Osteoblast (primary cell): ENCODE measurements at regions not wholly inside any gene's neighbourhood (a gene's known extent, or its start where the extent isn't known, plus 50 kb on each side); places are given as distances from the start of the nearest gene placed in this dataset.

ENCODE experiments used
- DNase-seq: peaks from one replicate; pipeline ENCODE4 v3.0.0; 2011; ENCODE audit warnings: low spot score, mixed read lengths; ENCODE audit not compliant: insufficient read length; ENCODE audit errors: missing footprints
- H2AFZ ChIP-seq: 2 replicates; pipeline ENCODE4 v1.6.0; 2011; ENCODE audit warnings: mild to moderate bottlenecking, low read length
- H3K27ac ChIP-seq: 2 replicates; pipeline ENCODE4 v1.5.1; 2011; ENCODE audit warnings: mild to moderate bottlenecking, low read depth, low read length, moderate library complexity
- H3K27me3 ChIP-seq: 2 replicates; pipeline ENCODE4 v1.6.0; 2012; ENCODE audit warnings: mild to moderate bottlenecking, control low read depth, inconsistent platforms, low read length, moderate library complexity; ENCODE audit not compliant: insufficient read depth
- H3K36me3 ChIP-seq: 2 replicates; pipeline ENCODE4 v1.5.1; 2011; ENCODE audit warnings: mild to moderate bottlenecking, low read length, control low read depth, moderate library complexity; ENCODE audit not compliant: insufficient read depth
- H3K4me1 ChIP-seq: 2 replicates; pipeline ENCODE4 v1.5.1; 2011; ENCODE audit warnings: mild to moderate bottlenecking, low read length, control low read depth, moderate library complexity; ENCODE audit not compliant: insufficient read depth
- H3K4me2 ChIP-seq: 2 replicates; pipeline ENCODE4 v1.6.0; 2011; ENCODE audit warnings: mild to moderate bottlenecking, low read length; ENCODE audit not compliant: insufficient read depth
- H3K4me3 ChIP-seq: fragments of 200-600 bp; sonication (generic); 3 replicates; pipeline ENCODE4 v1.5.1; 2012; ENCODE audit warnings: mild to moderate bottlenecking, low read length, inconsistent platforms; ENCODE audit not compliant: insufficient read depth
- H3K79me2 ChIP-seq: 2 replicates; pipeline ENCODE4 v1.6.0; 2012; ENCODE audit warnings: mild to moderate bottlenecking, low read length, control low read depth, inconsistent platforms; ENCODE audit not compliant: insufficient read depth
- H3K9me3 ChIP-seq: 2 replicates; pipeline ENCODE4 v1.5.1; 2011; ENCODE audit warnings: low read depth, low read length, control low read depth
- H4K20me1 ChIP-seq: 2 replicates; pipeline ENCODE4 v1.6.0; 2012; ENCODE audit warnings: mild to moderate bottlenecking, low read length, control low read depth; ENCODE audit not compliant: insufficient read depth
- CTCF ChIP-seq: IDR thresholded peaks from 2 replicates; pipeline ENCODE4 v1.5.1; 2011; ENCODE audit warnings: mild to moderate bottlenecking, low read depth, low read length, moderate library complexity; ENCODE audit errors: extremely low read depth

- Histone ChIP-seq H3K36me3 (no peaks in the 10 kb centered on the region), H3K27me3 (no peaks in the 10 kb centered on the region), H3K9me3 (no peaks in the 10 kb centered on the region), H3K27ac (no peak overlapping the region), H3K4me2 (no peak overlapping the region), H4K20me1 (no peaks in the 10 kb centered on the region), H3K4me1 (no peaks in the 10 kb centered on the region), H2AFZ (no peak overlapping the region), H3K79me2 (no peaks in the 10 kb centered on the region), H3K4me3 (no peak overlapping the region)
- TF ChIP-seq CTCF: no peak
- DNase-seq: no peak
Measured at GRCh38 chr12:60704171-60704914, 1108.5 kb downstream of the SLC16A7 start.

- no peaks in the 10 kb centered on the region for H3K4me1 ChIP-seq
- H3K36me3 ChIP-seq: no peaks in the 10 kb centered on the region
- no peak overlapping the region for H2AFZ ChIP-seq
- H3K79me2 ChIP-seq: no peaks in the 10 kb centered on the region
- no peak overlapping the region for H3K4me2 ChIP-seq
- DNase-seq: peak; percentile 17
- H4K20me1 ChIP-seq: no peaks in the 10 kb centered on the region
- H3K4me3 ChIP-seq: no peak overlapping the region
- no peak for TF ChIP-seq CTCF
- H3K27ac ChIP-seq: no peak overlapping the region
- H3K9me3 ChIP-seq: no peaks in the 10 kb centered on the region
- no peaks in the 10 kb centered on the region for H3K27me3 ChIP-seq
Measured at GRCh38 chr12:60710246-60710645, 1114.4 kb downstream of the SLC16A7 start.

GRCh38 chr12:60714141-60714900 is 1118.5 kb downstream of the SLC16A7 start:
- Histone ChIP-seq H3K27me3 (no peaks in the 10 kb centered on the region), H3K4me3 (no peak overlapping the region), H3K27ac (no peak overlapping the region), H3K36me3 (no peaks in the 10 kb centered on the region), H4K20me1 (no peaks in the 10 kb centered on the region), H3K4me2 (no peak overlapping the region), H3K79me2 (no peaks in the 10 kb centered on the region), H3K9me3 (no peaks in the 10 kb centered on the region), H3K4me1 (no peaks in the 10 kb centered on the region), H2AFZ (no peak overlapping the region)
- TF ChIP-seq CTCF: no peak
- DNase-seq: no peak

GRCh38 chr12:60724475-60724874 is 1128.6 kb downstream of the SLC16A7 start:
- Histone ChIP-seq H3K27ac (no peak overlapping the region), H3K4me2 (no peak overlapping the region), H3K4me1 (no peaks in the 10 kb centered on the region), H3K27me3 (no peaks in the 10 kb centered on the region), H2AFZ (no peak overlapping the region), H3K79me2 (no peaks in the 10 kb centered on the region), H3K9me3 (no peaks in the 10 kb centered on the region), H4K20me1 (no peaks in the 10 kb centered on the region), H3K4me3 (no peak overlapping the region), H3K36me3 (no peaks in the 10 kb centered on the region)
- no peak for DNase-seq
- TF ChIP-seq CTCF: no peak
